Heart right ventricle (tissue), 16 donors: ENCODE measurements at regions not wholly inside any gene's neighbourhood (a gene's known extent, or its start where the extent isn't known, plus 50 kb on each side); places are given as distances from the start of the nearest gene placed in this dataset.
A peak's percentile ranks its signal among the peaks of the same experiment; 100 is the strongest.
"Not testable (repeated sequence)": the region's sequence is repeated elsewhere in the genome, so short reads cannot be mapped to it uniquely, and the experiment has no call there.

Source experiments
- ATAC-seq, 8 donors: fragments of 200-7000 bp; cut with Tn5 transposase; one replicate each; pipeline ENCODE4 v1.9.1; 2020; ENCODE audit warnings: mild to moderate bottlenecking in 8 of 8, moderate library complexity in 8 of 8, moderate number of reproducible peaks in 1 of 8
- DNase-seq, 2 donors: peaks; one replicate each; pipeline ENCODE4 v3.0.0-alpha.2; 2020
- H3K27ac ChIP-seq, 10 donors: fragments of 200-600 bp; sonication (generic) in 2 of 10; one replicate each; pipeline versions ENCODE4 v1.5.0 to v1.8.0; 2020 to 2022; ENCODE audit warnings: mild to moderate bottlenecking in 3 of 10
- H3K27me3 ChIP-seq, 7 donors: fragments of 200-600 bp; one replicate each; pipeline ENCODE4 v1.8.0; 2021 to 2022; ENCODE audit warnings: mild to moderate bottlenecking in 2 of 7
- H3K36me3 ChIP-seq, 9 donors: fragments of 200-600 bp; sonication (generic) in 1 of 9; one replicate each; pipeline versions ENCODE4 v1.5.0 to v1.8.0; 2020 to 2022; ENCODE audit warnings: mild to moderate bottlenecking in 2 of 9
- H3K4me1 ChIP-seq, 9 donors: fragments of 200-600 bp; sonication (generic) in 1 of 9; one replicate each; pipeline versions ENCODE4 v1.5.0 to v1.8.0; 2020 to 2022; ENCODE audit warnings: mild to moderate bottlenecking in 4 of 9
- H3K4me3 ChIP-seq, 10 donors: fragments of 200-600 bp; sonication (generic) in 2 of 10; one replicate each; pipeline versions ENCODE4 v1.5.0 to v1.8.0; 2020 to 2022; ENCODE audit warnings: mild to moderate bottlenecking in 7 of 10, moderate library complexity in 2 of 10
- H3K9me3 ChIP-seq, 11 donors: fragments of 200-600 bp in 10 of 11; sonication (generic) in 2 of 11; one replicate each; pipeline versions ENCODE4 v1.5.0 to v1.8.0; 2013 to 2022; ENCODE audit warnings: mild to moderate bottlenecking in 2 of 11, control low read depth in 1 of 11, moderate library complexity in 1 of 11
- CTCF ChIP-seq, 9 donors: fragments of 200-600 bp; sonication (generic) in 2 of 9; IDR thresholded peaks; one replicate each; pipeline versions ENCODE4 v1.5.0 to v1.8.0; 2021 to 2022; ENCODE audit warnings: antibody characterized with exemption in 9 of 9, mild to moderate bottlenecking in 5 of 9, moderate library complexity in 1 of 9
- WGBS, 2 donors: extraction: QIAGEN DNeasy Blood & Tissue Kit; methylation state at CpG; one replicate each; pipeline ENCODE4 v1.1.7; 2013; ENCODE audit warnings: inconsistent platforms in 1 of 2; 5-methylcytosine and 5-hydroxymethylcytosine counted together
- intact Hi-C, 10 donors: fragments of 100-400 bp; cut with DNase I; formaldehyde crosslinking; loops; one replicate each; pipeline versions ENCODE4 v1.11.1 to v1.14.2; 2022
- donor health status: Arrhythmogenic right ventricular cardiomyopathy.
- donor health status: ischemic (EF 13 %, LVEDD 7.1; RV severe dilation, severe dysfunction).
- donor health status: healthy with polysubstance abuse.
- donor health status: DM: no; HTN: yes; CAD: no.
- donor health status: DM: no; HTN: no; CAD: no.
- donor health status: ischemic (EF 25% LVEDD 6.9; RV normal size, moderate dysfunction).
- donor health status: ischemic (EF 25% LVEDD 5.7; RV mildly dilated, moderate dysfunction).
- donor health status: healthy.
- donor health status: DM: yes; HTN: yes; CAD: no.
- donor health status: Ischemic cardiomyopathy.
- donor health status: ischemic (EF 35%, LVEDD 5.7; RV mildly dilated, moderate dysfunction).
- donor health status: nonischemic (EF 11% LVEDD 7.7; RV severe dilation, severe dysfunction).
- donor health status: DM: yes; HTN: yes; CAD: no.
- donor health status: PGD.
- donor health status: ischemic (EF 29% LVEDD 5.4; RV normal size, mild dysfunction).
- donor health status: nonischemic (EF 23%, LVEDD 6.1; RV moderate dilation, normal function).

GRCh38 chr10:37721100-37721499, 136.3 kb downstream of the ZNF248 start:
- Histone ChIP-seq H3K27ac (no peak overlapping the region), H3K4me1 (no peaks in the 10 kb centered on the region), H3K4me3 (no peak overlapping the region), H3K27me3 (peaks cover 0 to 7% (median 0%) of the 10 kb centered on the region in 7 donors), H3K9me3 (peaks cover 0 to 33% (median 4%) of the 10 kb centered on the region in 11 donors), H3K36me3 (no peaks in the 10 kb centered on the region)
- WGBS, 2 donors: 82 to 87% methylated on average over 3 of the region's 3 CpGs
- intact Hi-C loops: no loop called here
- DNase-seq (no peak), ATAC-seq (no peak)
- TF ChIP-seq CTCF (IDR thresholded peaks at IDR 0.05): no peak

GRCh38 chr10:37718060-37718459, 139.3 kb downstream of the ZNF248 start:
- H3K4me1 ChIP-seq, H3K27ac ChIP-seq, DNase-seq, H3K4me3 ChIP-seq, H3K27me3 ChIP-seq, ATAC-seq, intact Hi-C loops, H3K36me3 ChIP-seq: not testable (repeated sequence)
- peaks cover 0 to 34% (median 4%) of the 10 kb centered on the region in 11 donors for H3K9me3 ChIP-seq
- 75 to 82% methylated on average over 6 of the region's 6 CpGs for WGBS, 2 donors

GRCh38 chr10:37713642-37714041, 143.8 kb downstream of the ZNF248 start:
- no peak for DNase-seq
- no peaks in the 10 kb centered on the region for H3K36me3 ChIP-seq
- H3K4me3 ChIP-seq: no peak overlapping the region
- H3K4me1 ChIP-seq: peaks cover 0 to 32% (median 18%) of the 10 kb centered on the region in 9 donors
- 49 to 58% methylated on average over 3 of the region's 3 CpGs for WGBS, 2 donors
- peaks cover 0 to 18% (median 3%) of the 10 kb centered on the region in 11 donors for H3K9me3 ChIP-seq
- H3K27ac ChIP-seq: no peak overlapping the region
- ATAC-seq: peak in 4 of 8 donors; percentile 26 to 59 (median 38)
- intact Hi-C loops: no loop called here
- TF ChIP-seq CTCF (IDR thresholded peaks at IDR 0.05): no peak
- no peaks in the 10 kb centered on the region for H3K27me3 ChIP-seq

- H3K27ac ChIP-seq: peak overlapping the region in 2 of 10 donors; percentile 10 to 29
- ATAC-seq (peak in 2 of 8 donors; percentile 7 to 11), DNase-seq (no peak)
- no peaks in the 10 kb centered on the region for H3K27me3 ChIP-seq
- H3K4me1 ChIP-seq: peaks cover 0 to 32% (median 18%) of the 10 kb centered on the region in 9 donors
- TF ChIP-seq CTCF (IDR thresholded peaks at IDR 0.05): no peak
- intact Hi-C loops: no loop called here
- H3K4me3 ChIP-seq: no peak overlapping the region
- H3K36me3 ChIP-seq: no peaks in the 10 kb centered on the region
- 45 to 61% methylated on average over 3 of the region's 3 CpGs for WGBS, 2 donors
- H3K9me3 ChIP-seq: peaks cover 0 to 13% (median 2%) of the 10 kb centered on the region in 11 donors
Observed at GRCh38 chr10:37713132-37713501, 144.3 kb downstream of the ZNF248 start.

- no peaks in the 10 kb centered on the region for H3K36me3 ChIP-seq
- ATAC-seq (peak in 7 of 8 donors; percentile 32 to 82 (median 68)), DNase-seq (peak in 1 of 2 donors; percentile 41)
- peak overlapping the region in 3 of 10 donors; percentile 10 to 29 (median 11) for H3K27ac ChIP-seq
- peaks cover 0 to 32% (median 18%) of the 10 kb centered on the region in 9 donors for H3K4me1 ChIP-seq
- no peak for TF ChIP-seq CTCF (IDR thresholded peaks at IDR 0.05)
- intact Hi-C loops: no loop called here
- H3K9me3 ChIP-seq: peaks cover 0 to 8% (median 0%) of the 10 kb centered on the region in 11 donors
- H3K4me3 ChIP-seq: no peak overlapping the region
- WGBS, 2 donors: 46 to 68% methylated on average over 4 of the region's 4 CpGs
- H3K27me3 ChIP-seq: no peaks in the 10 kb centered on the region
Observed at GRCh38 chr10:37712489-37713131, 144.8 kb downstream of the ZNF248 start.
